HS-5 (cell line): ENCODE measurements at regions not wholly inside any gene's neighbourhood (a gene's known extent, or its start where the extent isn't known, plus 50 kb on each side); places are given as distances from the start of the nearest gene placed in this dataset.

Experiments
- DNase-seq: peaks from one replicate; pipeline ENCODE4 v3.0.0-alpha.2; 2012; ENCODE audit warnings: low read depth

- no peak for DNase-seq
Measured at GRCh38 chr15:97706059-97706458, 254.4 kb upstream of the ARRDC4 start.

GRCh38 chr15:97708252-97708651, 252.3 kb upstream of the ARRDC4 start:
- DNase-seq: no peak

- no peak for DNase-seq
Measured at GRCh38 chr15:97712530-97712929, 248.0 kb upstream of the ARRDC4 start.

GRCh38 chr15:97717806-97718205, 242.7 kb upstream of the ARRDC4 start:
- no peak for DNase-seq

- no peak for DNase-seq
Measured at GRCh38 chr15:97718509-97718908, 242.0 kb upstream of the ARRDC4 start.

- DNase-seq: no peak
Measured at GRCh38 chr15:97728791-97729190, 231.7 kb upstream of the ARRDC4 start.

- DNase-seq: no peak
Measured at GRCh38 chr15:97729270-97729669, 231.2 kb upstream of the ARRDC4 start.

- DNase-seq: no peak
Measured at GRCh38 chr15:97730315-97730714, 230.2 kb upstream of the ARRDC4 start.

- no peak for DNase-seq
Measured at GRCh38 chr15:97731859-97732258, 228.6 kb upstream of the ARRDC4 start.

- DNase-seq: no peak
Measured at GRCh38 chr15:97733373-97733772, 227.1 kb upstream of the ARRDC4 start.

- DNase-seq: no peak
Measured at GRCh38 chr15:97736748-97737147, 223.8 kb upstream of the ARRDC4 start.

- no peak for DNase-seq
Measured at GRCh38 chr15:97745481-97746071, 214.9 kb upstream of the ARRDC4 start.

GRCh38 chr15:97747342-97747741, 213.2 kb upstream of the ARRDC4 start:
- DNase-seq: no peak

- DNase-seq: no peak
Measured at GRCh38 chr15:97748576-97748975, 211.9 kb upstream of the ARRDC4 start.

GRCh38 chr15:97750060-97750459, 210.4 kb upstream of the ARRDC4 start:
- DNase-seq: no peak

- DNase-seq: no peak
Measured at GRCh38 chr15:97755726-97756125, 204.8 kb upstream of the ARRDC4 start.

GRCh38 chr15:97759363-97759762, 201.1 kb upstream of the ARRDC4 start:
- peak; percentile 31 for DNase-seq

- no peak for DNase-seq
Measured at GRCh38 chr15:97761110-97761509, 199.4 kb upstream of the ARRDC4 start.

- DNase-seq: no peak
Measured at GRCh38 chr15:97783240-97783639, 177.3 kb upstream of the ARRDC4 start.

- DNase-seq: no peak
Measured at GRCh38 chr15:97786741-97787140, 173.8 kb upstream of the ARRDC4 start.

- no peak for DNase-seq
Measured at GRCh38 chr15:97790180-97790579, 170.3 kb upstream of the ARRDC4 start.

- no peak for DNase-seq
Measured at GRCh38 chr15:97791824-97792792, 168.4 kb upstream of the ARRDC4 start.

GRCh38 chr15:97804950-97805349, 155.6 kb upstream of the ARRDC4 start:
- DNase-seq: no peak
